ENCODE measurements at regions not wholly inside any gene's neighbourhood (a gene's known extent, or its start where the extent isn't known, plus 50 kb on each side); places are given as distances from the start of the nearest gene placed in this dataset.

GRCh38 chr1:227459326-227459841 is 104.0 kb upstream of the ZNF678 start:
- H3K9me1 ChIP-seq (ENCODE audit: control insufficient read depth, extremely low read depth, insufficient read depth, low read length), result no peaks in the 10 kb centered on the region
- H2AFZ ChIP-seq (ENCODE audit: control insufficient read depth, low read length), result no peak overlapping the region
- H3K9me3 ChIP-seq (ENCODE audit: control insufficient read depth, low read depth, low read length), result no peaks in the 10 kb centered on the region
- no peak overlapping the region for H3K4me2 ChIP-seq (ENCODE audit: control insufficient read depth, extremely low read depth, insufficient read depth, low read depth, low read length)
- FAIRE-seq (no peak), DNase-seq (ENCODE audit: low read depth, low spot score) (no peak)
- no peak overlapping the region for H3K27ac ChIP-seq (ENCODE audit: control insufficient read depth, insufficient read depth, low read length)
- H4K20me1 ChIP-seq (ENCODE audit: control insufficient read depth, extremely low read depth, insufficient read depth, low read length), result no peaks in the 10 kb centered on the region
- dilution Hi-C loops (cut with MboI; ENCODE audit: extremely low pct_ligation_motif_present, low sequenced_read_pairs), result no loop called here
- H3K9ac ChIP-seq (ENCODE audit: control insufficient read depth, extremely low read depth, insufficient read depth, low read length), result no peak overlapping the region
- peaks cover 13% of the 10 kb centered on the region for H3K27me3 ChIP-seq (ENCODE audit: control insufficient read depth, extremely low read depth, insufficient read depth, low read length)
- no peaks in the 10 kb centered on the region for H3K79me2 ChIP-seq (ENCODE audit: control insufficient read depth, insufficient read depth, low read length)
- no peaks in the 10 kb centered on the region for H3K36me3 ChIP-seq (ENCODE audit: control insufficient read depth in 2 of 2, extremely low read depth in 1 of 2, insufficient read depth in 2 of 2, low read length in 2 of 2)
- no peak for TF ChIP-seq CTCF (optimal IDR thresholded peaks at IDR 0.05 in 1 of 3, IDR thresholded peaks at IDR 0.05 in 1 of 3, conservative IDR thresholded peaks at IDR 0.05 in 1 of 3; ENCODE audit: extremely low read depth in 1 of 3, insufficient read depth in 2 of 3, low read length in 3 of 3)
- TF ChIP-seq EZH2 (IDR thresholded peaks at IDR 0.05; ENCODE audit: low read length), result no peak
- no peaks in the 10 kb centered on the region for H3K4me1 ChIP-seq (ENCODE audit: control insufficient read depth, extremely low read depth, insufficient read depth, low read length)
- no peak overlapping the region for H3K4me3 ChIP-seq (ENCODE audit: control insufficient read depth in 2 of 3, extremely low read depth in 1 of 3, insufficient read depth in 2 of 3, low read depth in 1 of 3, low read length in 3 of 3)

GRCh38 chr1:227454686-227455085 is 108.7 kb upstream of the ZNF678 start:
- no peak for FAIRE-seq
- no peak overlapping the region for H2AFZ ChIP-seq (ENCODE audit: control insufficient read depth, low read length)
- H3K79me2 ChIP-seq (ENCODE audit: control insufficient read depth, insufficient read depth, low read length), result no peaks in the 10 kb centered on the region
- no peak overlapping the region for H3K4me3 ChIP-seq (ENCODE audit: control insufficient read depth in 2 of 3, extremely low read depth in 1 of 3, insufficient read depth in 2 of 3, low read depth in 1 of 3, low read length in 3 of 3)
- H3K36me3 ChIP-seq (ENCODE audit: control insufficient read depth in 2 of 2, extremely low read depth in 1 of 2, insufficient read depth in 2 of 2, low read length in 2 of 2), result no peaks in the 10 kb centered on the region
- H3K27me3 ChIP-seq (ENCODE audit: control insufficient read depth, extremely low read depth, insufficient read depth, low read length), result peaks cover 13% of the 10 kb centered on the region
- DNase-seq (ENCODE audit: low read depth, low spot score), result no peak
- TF ChIP-seq EZH2 (IDR thresholded peaks at IDR 0.05; ENCODE audit: low read length) (no peak), CTCF (optimal IDR thresholded peaks at IDR 0.05 in 1 of 3, IDR thresholded peaks at IDR 0.05 in 1 of 3, conservative IDR thresholded peaks at IDR 0.05 in 1 of 3; ENCODE audit: extremely low read depth in 1 of 3, insufficient read depth in 2 of 3, low read length in 3 of 3) (no peak)
- no peaks in the 10 kb centered on the region for H3K4me1 ChIP-seq (ENCODE audit: control insufficient read depth, extremely low read depth, insufficient read depth, low read length)
- no peak overlapping the region for H3K4me2 ChIP-seq (ENCODE audit: control insufficient read depth, extremely low read depth, insufficient read depth, low read depth, low read length)
- H3K9me1 ChIP-seq (ENCODE audit: control insufficient read depth, extremely low read depth, insufficient read depth, low read length), result no peaks in the 10 kb centered on the region
- H3K9ac ChIP-seq (ENCODE audit: control insufficient read depth, extremely low read depth, insufficient read depth, low read length), result no peak overlapping the region
- H4K20me1 ChIP-seq (ENCODE audit: control insufficient read depth, extremely low read depth, insufficient read depth, low read length), result no peaks in the 10 kb centered on the region
- H3K9me3 ChIP-seq (ENCODE audit: control insufficient read depth, low read depth, low read length), result no peaks in the 10 kb centered on the region
- no peak overlapping the region for H3K27ac ChIP-seq (ENCODE audit: control insufficient read depth, insufficient read depth, low read length)
- dilution Hi-C loops (cut with MboI; ENCODE audit: extremely low pct_ligation_motif_present, low sequenced_read_pairs), result no loop called here

All from keratinocyte (primary cell).